ENCODE measurements at regions not wholly inside any gene's neighbourhood (a gene's known extent, or its start where the extent isn't known, plus 50 kb on each side); places are given as distances from the start of the nearest gene placed in this dataset.

DNA sequence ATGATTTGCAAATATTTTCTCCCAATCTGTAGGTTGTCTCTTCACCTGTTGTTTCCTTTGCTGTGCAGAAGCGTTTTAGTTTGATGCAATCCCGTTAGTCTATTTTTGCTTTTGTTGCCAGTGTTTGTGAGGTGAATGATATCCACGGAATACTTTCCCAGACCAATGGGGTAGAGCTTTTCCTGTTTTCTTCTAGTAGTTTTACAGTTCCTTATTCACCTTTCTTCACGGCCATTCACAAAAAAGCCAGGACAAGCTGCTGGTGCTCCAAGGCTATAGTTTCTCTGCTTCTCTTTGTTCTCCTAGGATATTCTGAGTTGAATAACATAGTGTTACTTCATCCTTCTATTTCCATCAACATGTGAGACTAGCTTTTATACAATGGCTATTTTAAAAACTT is 98.7 kb downstream of the UTP18 start:
- no peaks in the 10 kb centered on the region; a peak in 2 of 5 replicates for H3K4me1 ChIP-seq (replicated peaks in 1 of 2; ENCODE audit: control insufficient read depth in 2 of 2, insufficient read depth in 2 of 2, low read length in 2 of 2)
- no peak for FAIRE-seq
- BruUV-seq (replicated peaks), result no TSS peak
- intact Hi-C loops (cut with micrococcal nuclease) (no loop called here), in situ Hi-C loops (cut with MboI) (no loop called here)
- TF ChIP-seq MYNN (IDR thresholded peaks at IDR 0.05), result no peak
- TF ChIP-seq MYNN (CRISPR knock-in tag; IDR thresholded peaks at IDR 0.05), result no peak
- peak; percentile 92; the same call in 1 of the 2 replicates for TF ChIP-seq ZNF583 (CRISPR knock-in tag; IDR thresholded peaks at IDR 0.05)
- TF ChIP-seq, protein P1, sequence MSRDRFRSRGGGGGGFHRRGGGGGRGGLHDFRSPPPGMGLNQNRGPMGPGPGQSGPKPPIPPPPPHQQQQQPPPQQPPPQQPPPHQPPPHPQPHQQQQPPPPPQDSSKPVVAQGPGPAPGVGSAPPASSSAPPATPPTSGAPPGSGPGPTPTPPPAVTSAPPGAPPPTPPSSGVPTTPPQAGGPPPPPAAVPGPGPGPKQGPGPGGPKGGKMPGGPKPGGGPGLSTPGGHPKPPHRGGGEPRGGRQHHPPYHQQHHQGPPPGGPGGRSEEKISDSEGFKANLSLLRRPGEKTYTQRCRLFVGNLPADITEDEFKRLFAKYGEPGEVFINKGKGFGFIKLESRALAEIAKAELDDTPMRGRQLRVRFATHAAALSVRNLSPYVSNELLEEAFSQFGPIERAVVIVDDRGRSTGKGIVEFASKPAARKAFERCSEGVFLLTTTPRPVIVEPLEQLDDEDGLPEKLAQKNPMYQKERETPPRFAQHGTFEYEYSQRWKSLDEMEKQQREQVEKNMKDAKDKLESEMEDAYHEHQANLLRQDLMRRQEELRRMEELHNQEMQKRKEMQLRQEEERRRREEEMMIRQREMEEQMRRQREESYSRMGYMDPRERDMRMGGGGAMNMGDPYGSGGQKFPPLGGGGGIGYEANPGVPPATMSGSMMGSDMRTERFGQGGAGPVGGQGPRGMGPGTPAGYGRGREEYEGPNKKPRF (IDR thresholded peaks at IDR 0.05; ENCODE audit: low read depth, low read length), result no peak
- TF ChIP-seq, protein P2, sequence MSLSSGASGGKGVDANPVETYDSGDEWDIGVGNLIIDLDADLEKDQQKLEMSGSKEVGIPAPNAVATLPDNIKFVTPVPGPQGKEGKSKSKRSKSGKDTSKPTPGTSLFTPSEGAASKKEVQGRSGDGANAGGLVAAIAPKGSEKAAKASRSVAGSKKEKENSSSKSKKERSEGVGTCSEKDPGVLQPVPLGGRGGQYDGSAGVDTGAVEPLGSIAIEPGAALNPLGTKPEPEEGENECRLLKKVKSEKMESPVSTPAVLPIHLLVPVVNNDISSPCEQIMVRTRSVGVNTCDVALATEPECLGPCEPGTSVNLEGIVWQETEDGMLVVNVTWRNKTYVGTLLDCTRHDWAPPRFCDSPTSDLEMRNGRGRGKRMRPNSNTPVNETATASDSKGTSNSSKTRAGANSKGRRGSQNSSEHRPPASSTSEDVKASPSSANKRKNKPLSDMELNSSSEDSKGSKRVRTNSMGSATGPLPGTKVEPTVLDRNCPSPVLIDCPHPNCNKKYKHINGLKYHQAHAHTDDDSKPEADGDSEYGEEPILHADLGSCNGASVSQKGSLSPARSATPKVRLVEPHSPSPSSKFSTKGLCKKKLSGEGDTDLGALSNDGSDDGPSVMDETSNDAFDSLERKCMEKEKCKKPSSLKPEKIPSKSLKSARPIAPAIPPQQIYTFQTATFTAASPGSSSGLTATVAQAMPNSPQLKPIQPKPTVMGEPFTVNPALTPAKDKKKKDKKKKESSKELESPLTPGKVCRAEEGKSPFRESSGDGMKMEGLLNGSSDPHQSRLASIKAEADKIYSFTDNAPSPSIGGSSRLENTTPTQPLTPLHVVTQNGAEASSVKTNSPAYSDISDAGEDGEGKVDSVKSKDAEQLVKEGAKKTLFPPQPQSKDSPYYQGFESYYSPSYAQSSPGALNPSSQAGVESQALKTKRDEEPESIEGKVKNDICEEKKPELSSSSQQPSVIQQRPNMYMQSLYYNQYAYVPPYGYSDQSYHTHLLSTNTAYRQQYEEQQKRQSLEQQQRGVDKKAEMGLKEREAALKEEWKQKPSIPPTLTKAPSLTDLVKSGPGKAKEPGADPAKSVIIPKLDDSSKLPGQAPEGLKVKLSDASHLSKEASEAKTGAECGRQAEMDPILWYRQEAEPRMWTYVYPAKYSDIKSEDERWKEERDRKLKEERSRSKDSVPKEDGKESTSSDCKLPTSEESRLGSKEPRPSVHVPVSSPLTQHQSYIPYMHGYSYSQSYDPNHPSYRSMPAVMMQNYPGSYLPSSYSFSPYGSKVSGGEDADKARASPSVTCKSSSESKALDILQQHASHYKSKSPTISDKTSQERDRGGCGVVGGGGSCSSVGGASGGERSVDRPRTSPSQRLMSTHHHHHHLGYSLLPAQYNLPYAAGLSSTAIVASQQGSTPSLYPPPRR (CRISPR knock-in tag; IDR thresholded peaks at IDR 0.05; ENCODE audit: borderline replicate concordance), result no peak
- TF ChIP-seq HDAC1 (IDR thresholded peaks at IDR 0.05), result no peak
- TF ChIP-seq NFIX (CRISPR knock-in tag; IDR thresholded peaks at IDR 0.05; ENCODE audit: low read depth), result no peak
- no peak for TF ChIP-seq DIDO1 (tag; IDR thresholded peaks at IDR 0.05; ENCODE audit: low read depth)
- no peak overlapping the region for H3K4me2 ChIP-seq (ENCODE audit: insufficient read depth, low read length)
- POLR2A ChIA-PET, result no interaction called here
- H3K9me3 ChIP-seq (replicated peaks; ENCODE audit: control insufficient read depth, insufficient read depth, low read depth, low read length), result no peaks in the 10 kb centered on the region
- H3K27me3 ChIP-seq (ENCODE audit: control insufficient read depth in 2 of 2, insufficient read depth in 2 of 2, low read length in 2 of 2), result peaks cover 6 to 15% of the 10 kb centered on the region in 2 experiments; a peak in 4 of 5 replicates
- no peak overlapping the region for H2AFZ ChIP-seq (ENCODE audit: low read depth, low read length)
- H3K9ac ChIP-seq (ENCODE audit: insufficient read depth in 1 of 2, low read depth in 2 of 2, low read length in 2 of 2), result no peak overlapping the region
- CTCF ChIA-PET (ENCODE audit: low intra/inter-chr PET ratio), result no interaction called here
- no peaks in the 10 kb centered on the region for H3K9me1 ChIP-seq (ENCODE audit: control insufficient read depth, insufficient read depth, low read length)
- 0% methylated on average over 4 of the region's 4 CpGs for WGBS (ENCODE audit: insufficient coverage, low coverage, missing lambda C conversion rate)
- no peaks in the 10 kb centered on the region for H3K79me2 ChIP-seq (ENCODE audit: control insufficient read depth, insufficient read depth, low read length)
- no peak overlapping the region for H3K4me3 ChIP-seq
- no peak overlapping the region for H3K27ac ChIP-seq (ENCODE audit: extremely low read depth, low read depth, low read length)
- no peaks in the 10 kb centered on the region for H4K20me1 ChIP-seq (replicated peaks; ENCODE audit: control insufficient read depth, insufficient read depth, low read length)
- ATAC-seq, result no peak
- DNase-seq (ENCODE audit: extremely low read depth in 1 of 4, low spot score in 3 of 4), result no peak
- H3K36me3 ChIP-seq (ENCODE audit: control insufficient read depth, insufficient read depth, low read length), result no peaks in the 10 kb centered on the region
